Left ventricle myocardium inferior (tissue), 1 donor: ENCODE measurements at regions not wholly inside any gene's neighbourhood (a gene's known extent, or its start where the extent isn't known, plus 50 kb on each side); places are given as distances from the start of the nearest gene placed in this dataset.
"Not testable (repeated sequence)": the region's sequence is repeated elsewhere in the genome, so short reads cannot be mapped to it uniquely, and the experiment has no call there.

Source experiments
- DNase-seq: peaks from one replicate; pipeline ENCODE4 v3.0.0-alpha.2; 2020
- H3K27ac ChIP-seq: fragments of 200-600 bp; replicated peaks from 2 replicates; pipeline ENCODE4 v1.8.0; 2021
- H3K27me3 ChIP-seq: fragments of 200-600 bp; 2 replicates; pipeline ENCODE4 v1.8.0; 2021; ENCODE audit warnings: low read depth
- H3K36me3 ChIP-seq: fragments of 200-600 bp; 2 replicates; pipeline ENCODE4 v1.8.0; 2021
- H3K4me1 ChIP-seq: fragments of 200-600 bp; 2 replicates; pipeline ENCODE4 v1.8.0; 2021
- H3K4me3 ChIP-seq: fragments of 200-600 bp; 2 replicates; pipeline ENCODE4 v1.8.0; 2021; ENCODE audit warnings: mild to moderate bottlenecking, moderate library complexity
- H3K9me3 ChIP-seq: fragments of 200-600 bp; replicated peaks from 2 replicates; pipeline ENCODE4 v1.8.0; 2021
- intact Hi-C: fragments of 100-400 bp; cut with micrococcal nuclease; formaldehyde crosslinking; loops from one replicate; pipeline ENCODE4 v1.11.0; 2022
- TF ChIP-seq, protein P1 (sequence below): fragments of 200-600 bp; IDR thresholded peaks from 2 replicates; pipeline ENCODE4 v1.8.0; 2021; ENCODE audit warnings: antibody characterized with exemption, mild to moderate bottlenecking, borderline replicate concordance
- donor health status: DM: no; HTN: yes; CAD: no; lungs with severe emphysema.

DNA sequence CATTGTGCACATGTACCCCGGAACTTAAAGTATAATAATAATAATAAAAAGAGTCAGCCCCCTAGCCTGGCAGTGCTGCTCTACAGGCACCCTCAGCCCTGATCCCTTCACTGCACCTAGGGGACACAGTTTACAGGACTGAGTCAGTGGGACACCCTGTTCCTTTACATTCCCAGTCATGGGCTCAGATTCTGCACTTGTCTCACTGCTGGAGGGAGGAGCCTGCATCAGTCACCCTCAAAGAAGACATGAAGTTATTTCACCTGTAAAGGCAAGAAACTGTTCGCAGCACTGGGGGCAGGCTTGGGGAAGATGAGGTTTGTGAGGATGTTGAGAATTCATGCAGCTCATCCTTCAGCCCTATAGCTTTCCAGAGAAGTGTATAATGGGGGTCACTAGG lies 50.7 kb upstream of the VPREB1 start:
- no peaks in the 10 kb centered on the region for H3K36me3 ChIP-seq
- H3K4me1 ChIP-seq, result no peaks in the 10 kb centered on the region
- H3K27me3 ChIP-seq, result peaks cover 42% of the 10 kb centered on the region
- H3K27ac ChIP-seq, result no peak overlapping the region
- TF ChIP-seq, protein P1, sequence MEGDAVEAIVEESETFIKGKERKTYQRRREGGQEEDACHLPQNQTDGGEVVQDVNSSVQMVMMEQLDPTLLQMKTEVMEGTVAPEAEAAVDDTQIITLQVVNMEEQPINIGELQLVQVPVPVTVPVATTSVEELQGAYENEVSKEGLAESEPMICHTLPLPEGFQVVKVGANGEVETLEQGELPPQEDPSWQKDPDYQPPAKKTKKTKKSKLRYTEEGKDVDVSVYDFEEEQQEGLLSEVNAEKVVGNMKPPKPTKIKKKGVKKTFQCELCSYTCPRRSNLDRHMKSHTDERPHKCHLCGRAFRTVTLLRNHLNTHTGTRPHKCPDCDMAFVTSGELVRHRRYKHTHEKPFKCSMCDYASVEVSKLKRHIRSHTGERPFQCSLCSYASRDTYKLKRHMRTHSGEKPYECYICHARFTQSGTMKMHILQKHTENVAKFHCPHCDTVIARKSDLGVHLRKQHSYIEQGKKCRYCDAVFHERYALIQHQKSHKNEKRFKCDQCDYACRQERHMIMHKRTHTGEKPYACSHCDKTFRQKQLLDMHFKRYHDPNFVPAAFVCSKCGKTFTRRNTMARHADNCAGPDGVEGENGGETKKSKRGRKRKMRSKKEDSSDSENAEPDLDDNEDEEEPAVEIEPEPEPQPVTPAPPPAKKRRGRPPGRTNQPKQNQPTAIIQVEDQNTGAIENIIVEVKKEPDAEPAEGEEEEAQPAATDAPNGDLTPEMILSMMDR, result no peak
- H3K9me3 ChIP-seq, result peaks cover 6% of the 10 kb centered on the region
- H3K4me3 ChIP-seq, result no peak overlapping the region
- DNase-seq, result no peak
- intact Hi-C loops, result no loop called here

DNA sequence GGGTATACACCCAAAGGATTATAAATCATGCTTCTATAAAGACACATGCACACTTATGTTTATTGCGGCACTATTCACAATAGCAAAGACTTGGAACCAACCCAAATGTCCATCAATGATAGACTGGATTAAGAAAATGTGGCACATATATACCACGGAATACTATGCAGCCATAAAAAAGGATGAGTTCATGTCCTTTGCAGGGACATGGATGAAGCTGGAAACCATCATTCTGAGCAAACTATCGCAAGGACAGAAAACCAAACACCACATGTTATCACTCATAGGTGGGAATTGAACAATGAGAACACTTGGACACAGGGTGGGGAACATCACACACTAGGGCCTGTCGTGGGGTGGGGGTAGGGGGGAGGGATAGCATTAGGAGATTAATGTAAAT lies 51.1 kb upstream of the VPREB1 start:
- H3K4me1 ChIP-seq, H3K4me3 ChIP-seq, intact Hi-C loops, H3K9me3 ChIP-seq, H3K36me3 ChIP-seq, H3K27ac ChIP-seq, DNase-seq: not testable (repeated sequence)
- H3K27me3 ChIP-seq, result peaks cover 39% of the 10 kb centered on the region

DNA sequence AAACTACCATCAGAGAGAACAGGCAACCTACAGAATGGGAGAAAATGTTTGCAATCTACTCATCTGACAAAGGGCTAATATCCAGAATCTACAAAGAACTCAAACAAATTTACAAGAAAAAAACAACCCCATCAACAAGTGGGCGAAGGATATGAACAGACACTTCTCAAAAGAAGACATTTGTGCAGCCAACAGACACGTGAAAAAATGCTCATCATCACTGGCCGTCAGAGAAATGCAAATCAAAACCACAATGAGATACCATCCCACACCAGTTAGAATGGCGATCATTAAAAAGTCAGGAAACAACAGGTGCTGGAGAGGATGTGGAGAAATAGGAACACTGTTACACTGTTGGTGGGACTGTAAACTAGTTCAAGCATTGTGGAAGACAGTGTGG lies 51.6 kb upstream of the VPREB1 start:
- H3K4me1 ChIP-seq, intact Hi-C loops, H3K4me3 ChIP-seq, H3K27ac ChIP-seq, H3K36me3 ChIP-seq, H3K9me3 ChIP-seq, DNase-seq: not testable (repeated sequence)
- peaks cover 39% of the 10 kb centered on the region for H3K27me3 ChIP-seq

DNA sequence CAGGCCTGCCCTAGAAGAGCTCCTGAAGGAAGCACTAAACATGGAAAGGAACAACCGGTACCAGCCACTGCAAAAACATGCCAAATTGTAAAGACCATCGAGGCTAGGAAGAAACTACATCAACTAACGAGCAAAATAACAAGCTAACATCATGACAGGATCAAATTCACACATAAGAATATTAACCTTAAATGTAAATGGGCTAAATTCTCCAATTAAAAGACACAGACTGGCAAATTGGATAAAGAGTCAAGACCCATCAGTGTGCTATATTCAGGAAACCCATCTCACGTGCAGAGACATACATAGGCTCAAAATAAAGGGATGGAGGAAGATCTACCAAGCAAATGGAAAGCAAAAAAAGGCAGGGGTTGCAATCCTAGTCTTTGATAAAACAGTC lies 54.8 kb upstream of the VPREB1 start:
- H3K36me3 ChIP-seq, H3K9me3 ChIP-seq, DNase-seq, H3K27ac ChIP-seq, H3K4me3 ChIP-seq, H3K4me1 ChIP-seq, intact Hi-C loops: not testable (repeated sequence)
- peaks cover 41% of the 10 kb centered on the region for H3K27me3 ChIP-seq

DNA sequence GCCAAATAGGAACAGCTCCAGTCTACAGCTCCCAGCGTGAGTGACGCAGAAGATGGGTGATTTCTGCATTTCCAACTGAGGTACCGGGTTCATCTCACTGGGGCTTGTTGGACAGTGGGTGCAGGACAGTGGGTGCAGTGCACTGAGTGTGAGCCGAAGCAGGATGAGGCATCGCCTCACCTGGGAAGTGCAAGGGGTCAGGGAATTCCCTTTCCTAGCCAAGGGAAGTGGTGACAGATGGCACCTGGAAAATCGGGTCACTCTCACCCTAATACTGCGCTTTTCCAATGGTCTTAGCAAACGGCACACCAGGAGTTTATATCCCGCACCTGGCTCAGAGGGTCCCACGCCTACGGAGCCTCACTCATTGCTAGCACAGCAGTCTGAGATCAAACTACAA lies 56.7 kb upstream of the VPREB1 start:
- intact Hi-C loops, H3K4me3 ChIP-seq, H3K36me3 ChIP-seq, H3K9me3 ChIP-seq, H3K27ac ChIP-seq, DNase-seq, H3K4me1 ChIP-seq: not testable (repeated sequence)
- H3K27me3 ChIP-seq, result peaks cover 56% of the 10 kb centered on the region

DNA sequence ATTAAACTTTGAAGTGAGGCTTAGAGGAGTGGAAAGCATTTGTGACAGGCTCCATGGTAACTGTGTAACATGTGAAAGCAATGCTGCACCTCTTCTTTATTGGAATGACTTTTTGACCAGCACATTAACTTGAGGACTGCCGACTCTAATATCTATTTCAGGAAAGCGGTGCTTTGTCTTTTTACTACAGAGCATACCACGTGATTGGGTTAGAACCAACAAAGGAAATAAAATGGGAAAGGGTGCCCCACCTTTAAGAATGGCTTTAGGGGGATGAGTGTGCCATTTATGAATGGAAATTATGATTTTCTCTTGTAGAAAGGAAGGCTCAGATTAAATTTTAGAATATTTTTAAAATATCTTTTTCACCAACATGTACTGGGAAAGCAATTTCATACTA lies 57.3 kb upstream of the VPREB1 start:
- Histone ChIP-seq H3K4me3 (no peak overlapping the region), H3K36me3 (no peaks in the 10 kb centered on the region), H3K4me1 (no peaks in the 10 kb centered on the region), H3K9me3 (peaks cover 3% of the 10 kb centered on the region), H3K27ac (no peak overlapping the region), H3K27me3 (peaks cover 62% of the 10 kb centered on the region)
- intact Hi-C loops, result no loop called here
- no peak for DNase-seq
- TF ChIP-seq, protein P1, result no peak

DNA sequence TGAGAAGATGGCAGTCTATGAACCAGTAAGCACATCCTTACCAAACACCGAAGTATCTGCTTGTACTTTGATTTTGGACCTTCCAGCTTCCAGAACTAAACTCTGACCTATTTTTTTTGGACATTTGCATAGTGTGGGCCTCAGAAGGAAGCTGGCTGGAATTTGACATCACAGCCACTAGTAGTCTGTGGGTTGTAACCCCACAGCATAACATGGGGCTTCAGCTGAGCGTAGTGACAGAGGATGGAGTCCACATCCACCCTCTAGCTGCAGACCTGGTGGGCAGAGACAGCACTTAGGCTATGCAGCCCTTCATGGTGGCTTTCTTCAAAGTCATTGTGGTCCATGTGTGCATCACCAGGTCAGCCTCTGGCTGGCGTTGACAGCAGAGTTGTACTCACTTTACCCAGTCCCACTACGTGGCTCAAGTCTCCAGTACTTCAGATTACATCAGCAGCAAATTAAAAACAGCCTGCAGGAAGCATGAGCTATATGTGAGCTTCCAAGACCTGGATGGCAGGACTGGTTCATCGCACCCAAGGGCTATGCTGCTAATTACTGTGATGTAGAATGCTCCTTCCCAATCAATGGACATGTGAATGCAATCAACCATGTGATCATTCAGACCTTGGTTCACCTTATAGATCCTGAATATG lies 58.6 kb upstream of the VPREB1 start:
- no peak overlapping the region for H3K27ac ChIP-seq
- H3K36me3 ChIP-seq, result no peaks in the 10 kb centered on the region
- intact Hi-C loops, result no loop called here
- TF ChIP-seq, protein P1, result no peak
- no peak overlapping the region for H3K4me3 ChIP-seq
- H3K4me1 ChIP-seq, result no peaks in the 10 kb centered on the region
- no peaks in the 10 kb centered on the region for H3K9me3 ChIP-seq
- H3K27me3 ChIP-seq, result peaks cover 75% of the 10 kb centered on the region
- DNase-seq, result no peak

DNA sequence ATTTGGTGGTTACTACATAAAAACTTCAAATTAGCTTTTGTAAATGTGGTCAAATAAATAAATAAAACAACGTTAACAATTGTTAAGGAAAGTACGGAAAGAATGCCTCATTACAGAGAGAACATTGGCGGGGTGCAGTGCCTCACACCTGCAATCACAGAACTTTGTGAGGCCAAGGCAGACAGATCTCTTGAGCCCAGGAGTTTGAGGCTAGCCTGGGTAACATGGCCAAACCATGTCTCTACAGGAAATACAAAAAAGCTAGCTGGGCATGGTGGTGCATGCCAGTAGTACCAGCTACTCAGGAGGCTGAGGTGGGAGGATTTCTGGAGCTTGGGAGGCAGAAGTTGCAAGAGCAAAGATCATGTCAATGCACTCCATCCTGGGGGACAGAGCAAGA lies 59.4 kb upstream of the VPREB1 start:
- H3K27me3 ChIP-seq, result peaks cover 83% of the 10 kb centered on the region
- no peak overlapping the region for H3K27ac ChIP-seq
- TF ChIP-seq, protein P1, result no peak
- no peaks in the 10 kb centered on the region for H3K4me1 ChIP-seq
- no peak overlapping the region for H3K4me3 ChIP-seq
- no peaks in the 10 kb centered on the region for H3K9me3 ChIP-seq
- no peaks in the 10 kb centered on the region for H3K36me3 ChIP-seq
- DNase-seq, result no peak
- intact Hi-C loops, result no loop called here
